H9 (cell line): ENCODE measurements at regions not wholly inside any gene's neighbourhood (a gene's known extent, or its start where the extent isn't known, plus 50 kb on each side); places are given as distances from the start of the nearest gene placed in this dataset.

Experiments
- DNase-seq: peaks from one replicate; pipeline ENCODE4 v3.0.0-alpha.2; 2017
- H2AFZ ChIP-seq: one replicate; pipeline ENCODE4 v1.6.1; 2013; ENCODE audit warnings: mild to moderate bottlenecking, low read length, control low read depth, moderate library complexity
- H2AK5ac ChIP-seq: 2 replicates; pipeline ENCODE4 v1.6.1; 2013; ENCODE audit warnings: low read length, control low read depth, mixed read lengths; ENCODE audit not compliant: insufficient read length
- H2BK120ac ChIP-seq: one replicate; pipeline ENCODE4 v1.6.1; 2013; ENCODE audit warnings: low read depth, mild to moderate bottlenecking, low read length, control low read depth, inconsistent platforms; ENCODE audit not compliant: poor library complexity, severe bottlenecking
- H2BK12ac ChIP-seq: 2 replicates; pipeline ENCODE4 v1.6.1; 2013; ENCODE audit warnings: low read length, control low read depth, mixed read lengths, low read depth; ENCODE audit not compliant: insufficient read length
- H2BK15ac ChIP-seq: 2 replicates; pipeline ENCODE4 v1.6.1; 2013; ENCODE audit warnings: low read depth, low read length, control low read depth
- H2BK20ac ChIP-seq: one replicate; pipeline ENCODE4 v1.6.1; 2013; ENCODE audit warnings: low read depth, mild to moderate bottlenecking, low read length, control low read depth, inconsistent platforms; ENCODE audit not compliant: poor library complexity, severe bottlenecking
- H2BK5ac ChIP-seq: 2 replicates; pipeline ENCODE4 v1.6.1; 2013; ENCODE audit warnings: low read length, control low read depth, mixed read lengths; ENCODE audit not compliant: insufficient read length
- H3K14ac ChIP-seq: 2 replicates; pipeline ENCODE4 v1.6.1; 2013; ENCODE audit warnings: low read length, control low read depth; ENCODE audit not compliant: insufficient read depth
- H3K18ac ChIP-seq: 2 replicates; pipeline ENCODE4 v1.6.1; 2013; ENCODE audit warnings: low read depth, mild to moderate bottlenecking, mixed read lengths, low read length, control low read depth; ENCODE audit not compliant: insufficient read length
- H3K23ac ChIP-seq: 2 replicates; pipeline ENCODE4 v1.6.1; 2013; ENCODE audit warnings: low read length, control low read depth, mixed read lengths, low read depth; ENCODE audit not compliant: insufficient read length
- H3K23me2 ChIP-seq: 2 replicates; pipeline ENCODE4 v1.6.1; 2013; ENCODE audit warnings: low read depth, mild to moderate bottlenecking, mixed read lengths, low read length, control low read depth; ENCODE audit not compliant: insufficient read length, poor library complexity, severe bottlenecking
- H3K27ac ChIP-seq: 2 replicates; pipeline ENCODE4 v1.5.1; 2013; ENCODE audit warnings: low read length, control low read depth, mixed read lengths, low read depth; ENCODE audit not compliant: insufficient read length
- H3K27me3 ChIP-seq: 2 replicates; pipeline ENCODE4 v1.6.1; 2013; ENCODE audit warnings: low read length, control low read depth, inconsistent platforms; ENCODE audit not compliant: insufficient read depth
- H3K4ac ChIP-seq: 2 replicates; pipeline ENCODE4 v1.6.1; 2013; ENCODE audit warnings: low read depth, mild to moderate bottlenecking, control low read depth, inconsistent platforms, low read length, moderate library complexity
- H3K4me1 ChIP-seq: 2 replicates; pipeline ENCODE4 v1.6.1; 2013; ENCODE audit warnings: low read length, control low read depth, inconsistent platforms; ENCODE audit not compliant: insufficient read depth
- H3K4me2 ChIP-seq: 2 replicates; pipeline ENCODE4 v1.6.1; 2013; ENCODE audit warnings: low read length, control low read depth, mixed read lengths; ENCODE audit not compliant: insufficient read length, insufficient read depth
- H3K56ac ChIP-seq: 2 replicates; pipeline ENCODE4 v1.6.1; 2013; ENCODE audit warnings: low read depth, mild to moderate bottlenecking, mixed read lengths, low read length, control low read depth; ENCODE audit not compliant: insufficient read length
- H3K79me1 ChIP-seq: 2 replicates; pipeline ENCODE4 v1.6.1; 2013; ENCODE audit warnings: low read depth, mild to moderate bottlenecking, moderate library complexity, low read length, control low read depth, inconsistent platforms; ENCODE audit not compliant: insufficient read depth, poor library complexity, severe bottlenecking
- H3K79me2 ChIP-seq: 2 replicates; pipeline ENCODE4 v1.6.1; 2013; ENCODE audit warnings: low read length, control low read depth, inconsistent platforms; ENCODE audit not compliant: insufficient read depth
- H3K9ac ChIP-seq: 2 replicates; pipeline ENCODE4 v1.6.1; 2013; ENCODE audit warnings: low read length, control low read depth, mixed read lengths; ENCODE audit not compliant: insufficient read length; ENCODE audit errors: extremely low read depth
- H3K9me3 ChIP-seq: one replicate; pipeline ENCODE4 v1.6.1; 2013; ENCODE audit warnings: low read depth, low read length, inconsistent platforms; ENCODE audit not compliant: control insufficient read depth
- H3T11ph ChIP-seq: one replicate; pipeline ENCODE4 v1.6.1; 2013; ENCODE audit warnings: mild to moderate bottlenecking, low read length, control low read depth, inconsistent platforms
- H4K20me1 ChIP-seq: one replicate; pipeline ENCODE4 v1.6.1; 2013; ENCODE audit not compliant: control insufficient read depth, insufficient read length, insufficient read depth
- H4K5ac ChIP-seq: 2 replicates; pipeline ENCODE4 v1.6.1; 2013; ENCODE audit warnings: low read depth, mild to moderate bottlenecking, mixed read lengths, low read length, control low read depth; ENCODE audit not compliant: insufficient read length
- H4K8ac ChIP-seq: replicated peaks from 2 replicates; pipeline ENCODE4 v1.6.1; 2013; ENCODE audit warnings: low read length, control low read depth, mixed read lengths, low read depth; ENCODE audit not compliant: insufficient read length
- H4K91ac ChIP-seq: 2 replicates; pipeline ENCODE4 v1.6.1; 2013; ENCODE audit warnings: low read depth, mild to moderate bottlenecking, moderate library complexity, mixed read lengths, low read length, control low read depth; ENCODE audit not compliant: insufficient read length
- H3K27ac Mint-ChIP-seq, 3 experiments: 2 replicates in 2 of 3; 3 replicates in 1 of 3; pipeline ENCODE4 v1.8.0; 2020 to 2021; ENCODE audit warnings: mixed read lengths in 3 of 3, mild to moderate bottlenecking in 1 of 3, moderate library complexity in 1 of 3
- H3K27me3 Mint-ChIP-seq: 2 replicates; pipeline ENCODE4 v1.8.0; 2021; ENCODE audit warnings: low read depth, mild to moderate bottlenecking, moderate library complexity, mixed read lengths
- H3K36me3 Mint-ChIP-seq, 3 experiments: 2 replicates in 2 of 3; 3 replicates in 1 of 3; pipeline ENCODE4 v1.8.0; 2020 to 2021; ENCODE audit warnings: low read depth in 3 of 3, mixed read lengths in 3 of 3; ENCODE audit not compliant: insufficient read depth in 1 of 3
- H3K4me1 Mint-ChIP-seq, 2 experiments: 2 replicates each; pipeline ENCODE4 v1.8.0; 2020; ENCODE audit warnings: mixed read lengths in 2 of 2
- H3K4me3 Mint-ChIP-seq, 2 experiments: 2 replicates in 1 of 2; 3 replicates in 1 of 2; pipeline ENCODE4 v1.8.0; 2020 to 2021; ENCODE audit warnings: mild to moderate bottlenecking in 2 of 2, mixed read lengths in 2 of 2, moderate library complexity in 1 of 2
- H3K9me3 Mint-ChIP-seq, 2 experiments: 2 replicates in 1 of 2; 3 replicates in 1 of 2; pipeline ENCODE4 v1.8.0; 2020; ENCODE audit warnings: mild to moderate bottlenecking in 2 of 2, mixed read lengths in 2 of 2, moderate library complexity in 1 of 2
- CTCF ChIP-seq: fragments of 200-600 bp; sonication (generic); conservative IDR thresholded peaks from 3 replicates; pipeline ENCODE4 v1.8.0; 2021; ENCODE audit warnings: antibody characterized with exemption, mild to moderate bottlenecking

- Histone ChIP-seq H3K27ac (no peak overlapping the region), H4K5ac (no peak overlapping the region), H3K4ac (no peak overlapping the region), H2AK5ac (no peak overlapping the region), H3K14ac (no peak overlapping the region), H3K23me2 (no peaks in the 10 kb centered on the region), H2BK20ac (no peak overlapping the region), H3K9me3 (no peaks in the 10 kb centered on the region), H4K91ac (no peak overlapping the region), H3K79me1 (no peaks in the 10 kb centered on the region), H3T11ph (no peak overlapping the region), H3K18ac (no peak overlapping the region), H3K4me2 (no peak overlapping the region), H4K8ac (no peak overlapping the region), H2BK120ac (no peak overlapping the region), H2BK15ac (no peak overlapping the region), H2BK5ac (no peak overlapping the region), H2BK12ac (no peak overlapping the region), H4K20me1 (no peaks in the 10 kb centered on the region), H3K56ac (no peak overlapping the region), H3K23ac (no peak overlapping the region), H3K79me2 (no peaks in the 10 kb centered on the region), H2AFZ (no peak overlapping the region), H3K9ac (no peak overlapping the region), H3K4me1 (no peaks in the 10 kb centered on the region), H3K27me3 (no peaks in the 10 kb centered on the region)
- Mint-ChIP-seq H3K4me1 (no peaks in the 10 kb centered on the region), H3K27me3 (no peaks in the 10 kb centered on the region), H3K9me3 (peaks cover 0 to 3% of the 10 kb centered on the region in 2 experiments; a peak in 1 of 5 replicates), H3K27ac (no peak overlapping the region), H3K36me3 (peaks cover 0 to 4% (median 0%) of the 10 kb centered on the region in 3 experiments; a peak in 2 of 7 replicates), H3K4me3 (no peak overlapping the region)
- DNase-seq: no peak
- TF ChIP-seq CTCF: no peak
Observed at GRCh38 chr4:171621646-171622045, 191.6 kb upstream of the GALNTL6 start.
